H9 (cell line): ENCODE measurements at regions not wholly inside any gene's neighbourhood (a gene's known extent, or its start where the extent isn't known, plus 50 kb on each side); places are given as distances from the start of the nearest gene placed in this dataset.

Experiments used
- DNase-seq: peaks from one replicate; pipeline ENCODE4 v3.0.0-alpha.2; 2017
- H2AFZ ChIP-seq: one replicate; pipeline ENCODE4 v1.6.1; 2013; ENCODE audit warnings: mild to moderate bottlenecking, low read length, control low read depth, moderate library complexity
- H2AK5ac ChIP-seq: 2 replicates; pipeline ENCODE4 v1.6.1; 2013; ENCODE audit warnings: low read length, control low read depth, mixed read lengths; ENCODE audit not compliant: insufficient read length
- H2BK120ac ChIP-seq: one replicate; pipeline ENCODE4 v1.6.1; 2013; ENCODE audit warnings: low read depth, mild to moderate bottlenecking, low read length, control low read depth, inconsistent platforms; ENCODE audit not compliant: poor library complexity, severe bottlenecking
- H2BK12ac ChIP-seq: 2 replicates; pipeline ENCODE4 v1.6.1; 2013; ENCODE audit warnings: low read length, control low read depth, mixed read lengths, low read depth; ENCODE audit not compliant: insufficient read length
- H2BK15ac ChIP-seq: 2 replicates; pipeline ENCODE4 v1.6.1; 2013; ENCODE audit warnings: low read depth, low read length, control low read depth
- H2BK20ac ChIP-seq: one replicate; pipeline ENCODE4 v1.6.1; 2013; ENCODE audit warnings: low read depth, mild to moderate bottlenecking, low read length, control low read depth, inconsistent platforms; ENCODE audit not compliant: poor library complexity, severe bottlenecking
- H2BK5ac ChIP-seq: 2 replicates; pipeline ENCODE4 v1.6.1; 2013; ENCODE audit warnings: low read length, control low read depth, mixed read lengths; ENCODE audit not compliant: insufficient read length
- H3K14ac ChIP-seq: 2 replicates; pipeline ENCODE4 v1.6.1; 2013; ENCODE audit warnings: low read length, control low read depth; ENCODE audit not compliant: insufficient read depth
- H3K18ac ChIP-seq: 2 replicates; pipeline ENCODE4 v1.6.1; 2013; ENCODE audit warnings: low read depth, mild to moderate bottlenecking, mixed read lengths, low read length, control low read depth; ENCODE audit not compliant: insufficient read length
- H3K23ac ChIP-seq: 2 replicates; pipeline ENCODE4 v1.6.1; 2013; ENCODE audit warnings: low read length, control low read depth, mixed read lengths, low read depth; ENCODE audit not compliant: insufficient read length
- H3K23me2 ChIP-seq: 2 replicates; pipeline ENCODE4 v1.6.1; 2013; ENCODE audit warnings: low read depth, mild to moderate bottlenecking, mixed read lengths, low read length, control low read depth; ENCODE audit not compliant: insufficient read length, poor library complexity, severe bottlenecking
- H3K27ac ChIP-seq: 2 replicates; pipeline ENCODE4 v1.5.1; 2013; ENCODE audit warnings: low read length, control low read depth, mixed read lengths, low read depth; ENCODE audit not compliant: insufficient read length
- H3K27me3 ChIP-seq: 2 replicates; pipeline ENCODE4 v1.6.1; 2013; ENCODE audit warnings: low read length, control low read depth, inconsistent platforms; ENCODE audit not compliant: insufficient read depth
- H3K4ac ChIP-seq: 2 replicates; pipeline ENCODE4 v1.6.1; 2013; ENCODE audit warnings: low read depth, mild to moderate bottlenecking, control low read depth, inconsistent platforms, low read length, moderate library complexity
- H3K4me1 ChIP-seq: 2 replicates; pipeline ENCODE4 v1.6.1; 2013; ENCODE audit warnings: low read length, control low read depth, inconsistent platforms; ENCODE audit not compliant: insufficient read depth
- H3K4me2 ChIP-seq: 2 replicates; pipeline ENCODE4 v1.6.1; 2013; ENCODE audit warnings: low read length, control low read depth, mixed read lengths; ENCODE audit not compliant: insufficient read length, insufficient read depth
- H3K56ac ChIP-seq: 2 replicates; pipeline ENCODE4 v1.6.1; 2013; ENCODE audit warnings: low read depth, mild to moderate bottlenecking, mixed read lengths, low read length, control low read depth; ENCODE audit not compliant: insufficient read length
- H3K79me1 ChIP-seq: 2 replicates; pipeline ENCODE4 v1.6.1; 2013; ENCODE audit warnings: low read depth, mild to moderate bottlenecking, moderate library complexity, low read length, control low read depth, inconsistent platforms; ENCODE audit not compliant: insufficient read depth, poor library complexity, severe bottlenecking
- H3K79me2 ChIP-seq: 2 replicates; pipeline ENCODE4 v1.6.1; 2013; ENCODE audit warnings: low read length, control low read depth, inconsistent platforms; ENCODE audit not compliant: insufficient read depth
- H3K9ac ChIP-seq: 2 replicates; pipeline ENCODE4 v1.6.1; 2013; ENCODE audit warnings: low read length, control low read depth, mixed read lengths; ENCODE audit not compliant: insufficient read length; ENCODE audit errors: extremely low read depth
- H3K9me3 ChIP-seq: one replicate; pipeline ENCODE4 v1.6.1; 2013; ENCODE audit warnings: low read depth, low read length, inconsistent platforms; ENCODE audit not compliant: control insufficient read depth
- H3T11ph ChIP-seq: one replicate; pipeline ENCODE4 v1.6.1; 2013; ENCODE audit warnings: mild to moderate bottlenecking, low read length, control low read depth, inconsistent platforms
- H4K20me1 ChIP-seq: one replicate; pipeline ENCODE4 v1.6.1; 2013; ENCODE audit not compliant: control insufficient read depth, insufficient read length, insufficient read depth
- H4K5ac ChIP-seq: 2 replicates; pipeline ENCODE4 v1.6.1; 2013; ENCODE audit warnings: low read depth, mild to moderate bottlenecking, mixed read lengths, low read length, control low read depth; ENCODE audit not compliant: insufficient read length
- H4K8ac ChIP-seq: replicated peaks from 2 replicates; pipeline ENCODE4 v1.6.1; 2013; ENCODE audit warnings: low read length, control low read depth, mixed read lengths, low read depth; ENCODE audit not compliant: insufficient read length
- H4K91ac ChIP-seq: 2 replicates; pipeline ENCODE4 v1.6.1; 2013; ENCODE audit warnings: low read depth, mild to moderate bottlenecking, moderate library complexity, mixed read lengths, low read length, control low read depth; ENCODE audit not compliant: insufficient read length
- H3K27ac Mint-ChIP-seq, 3 experiments: 2 replicates in 2 of 3; 3 replicates in 1 of 3; pipeline ENCODE4 v1.8.0; 2020 to 2021; ENCODE audit warnings: mixed read lengths in 3 of 3, mild to moderate bottlenecking in 1 of 3, moderate library complexity in 1 of 3
- H3K27me3 Mint-ChIP-seq: 2 replicates; pipeline ENCODE4 v1.8.0; 2021; ENCODE audit warnings: low read depth, mild to moderate bottlenecking, moderate library complexity, mixed read lengths
- H3K36me3 Mint-ChIP-seq, 3 experiments: 2 replicates in 2 of 3; 3 replicates in 1 of 3; pipeline ENCODE4 v1.8.0; 2020 to 2021; ENCODE audit warnings: low read depth in 3 of 3, mixed read lengths in 3 of 3; ENCODE audit not compliant: insufficient read depth in 1 of 3
- H3K4me1 Mint-ChIP-seq, 2 experiments: 2 replicates each; pipeline ENCODE4 v1.8.0; 2020; ENCODE audit warnings: mixed read lengths in 2 of 2
- H3K4me3 Mint-ChIP-seq, 2 experiments: 2 replicates in 1 of 2; 3 replicates in 1 of 2; pipeline ENCODE4 v1.8.0; 2020 to 2021; ENCODE audit warnings: mild to moderate bottlenecking in 2 of 2, mixed read lengths in 2 of 2, moderate library complexity in 1 of 2
- H3K9me3 Mint-ChIP-seq, 2 experiments: 2 replicates in 1 of 2; 3 replicates in 1 of 2; pipeline ENCODE4 v1.8.0; 2020; ENCODE audit warnings: mild to moderate bottlenecking in 2 of 2, mixed read lengths in 2 of 2, moderate library complexity in 1 of 2
- WGBS: extraction: QIAGEN DNeasy Blood & Tissue Kit; methylation state at CpG from one replicate; pipeline ENCODE4 v1.1.7; 2013; ENCODE audit warnings: missing lambda C conversion rate, low lambda C conversion rate, mixed read lengths; ENCODE audit not compliant: insufficient read length; ENCODE audit errors: extremely low coverage; 5-methylcytosine and 5-hydroxymethylcytosine counted together
- TF ChIP-seq, protein P1 (sequence below): fragments of 200-600 bp; sonication (generic); conservative IDR thresholded peaks from 3 replicates; pipeline ENCODE4 v1.8.0; 2021; ENCODE audit warnings: antibody characterized with exemption, mild to moderate bottlenecking

DNA sequence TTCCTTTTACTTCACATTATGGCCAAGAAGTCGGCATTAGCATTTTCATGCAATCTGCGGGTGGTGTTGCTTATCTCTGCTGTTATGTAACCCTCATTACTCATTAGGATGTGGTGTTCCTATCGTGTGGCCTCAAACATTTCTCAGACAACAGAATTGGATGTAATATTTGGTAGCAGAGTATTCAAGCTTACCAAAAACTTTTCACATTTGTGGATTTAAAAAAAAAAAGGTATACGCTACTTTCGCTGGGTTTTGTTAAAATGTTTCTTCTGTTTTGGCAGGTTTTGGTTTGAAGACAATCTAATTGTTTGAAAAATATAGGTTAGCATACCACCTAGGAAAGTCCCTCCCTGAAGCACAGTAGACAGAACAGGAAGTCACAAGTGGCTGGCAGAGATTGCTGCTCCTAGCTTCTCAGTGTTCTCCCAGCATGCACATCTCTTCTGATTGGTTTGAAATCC lies 128.8 kb downstream of the GATA3 start:
- Histone ChIP-seq H2BK15ac (no peak overlapping the region), H3K4ac (no peak overlapping the region), H3K18ac (no peak overlapping the region), H3K4me2 (no peak overlapping the region), H3K79me2 (no peaks in the 10 kb centered on the region), H2AFZ (no peak overlapping the region), H2BK5ac (no peak overlapping the region), H3K4me1 (no peaks in the 10 kb centered on the region), H4K5ac (no peak overlapping the region), H3K14ac (no peak overlapping the region), H2BK20ac (no peak overlapping the region), H3K23ac (no peak overlapping the region), H3K9me3 (no peaks in the 10 kb centered on the region), H3K27me3 (no peaks in the 10 kb centered on the region), H3K23me2 (no peaks in the 10 kb centered on the region), H2AK5ac (no peak overlapping the region), H3K9ac (no peak overlapping the region), H2BK12ac (no peak overlapping the region), H3K79me1 (no peaks in the 10 kb centered on the region), H4K8ac (no peak overlapping the region), H2BK120ac (no peak overlapping the region), H3K27ac (no peak overlapping the region), H4K91ac (no peak overlapping the region), H3T11ph (no peak overlapping the region), H3K56ac (no peak overlapping the region), H4K20me1 (no peaks in the 10 kb centered on the region)
- Mint-ChIP-seq H3K9me3 (peaks cover 5 to 8% of the 10 kb centered on the region in 2 experiments; a peak in 4 of 5 replicates), H3K27ac (no peak overlapping the region), H3K4me1 (peaks cover 9 to 12% of the 10 kb centered on the region in 2 experiments), H3K4me3 (no peak overlapping the region), H3K36me3 (peaks cover 0 to 5% (median 0%) of the 10 kb centered on the region in 3 experiments; a peak in 1 of 7 replicates), H3K27me3 (peaks cover 3% of the 10 kb centered on the region)
- WGBS, result no CpG with 5 or more reads among the region's 5 CpGs
- no peak for DNase-seq
- TF ChIP-seq, protein P1, sequence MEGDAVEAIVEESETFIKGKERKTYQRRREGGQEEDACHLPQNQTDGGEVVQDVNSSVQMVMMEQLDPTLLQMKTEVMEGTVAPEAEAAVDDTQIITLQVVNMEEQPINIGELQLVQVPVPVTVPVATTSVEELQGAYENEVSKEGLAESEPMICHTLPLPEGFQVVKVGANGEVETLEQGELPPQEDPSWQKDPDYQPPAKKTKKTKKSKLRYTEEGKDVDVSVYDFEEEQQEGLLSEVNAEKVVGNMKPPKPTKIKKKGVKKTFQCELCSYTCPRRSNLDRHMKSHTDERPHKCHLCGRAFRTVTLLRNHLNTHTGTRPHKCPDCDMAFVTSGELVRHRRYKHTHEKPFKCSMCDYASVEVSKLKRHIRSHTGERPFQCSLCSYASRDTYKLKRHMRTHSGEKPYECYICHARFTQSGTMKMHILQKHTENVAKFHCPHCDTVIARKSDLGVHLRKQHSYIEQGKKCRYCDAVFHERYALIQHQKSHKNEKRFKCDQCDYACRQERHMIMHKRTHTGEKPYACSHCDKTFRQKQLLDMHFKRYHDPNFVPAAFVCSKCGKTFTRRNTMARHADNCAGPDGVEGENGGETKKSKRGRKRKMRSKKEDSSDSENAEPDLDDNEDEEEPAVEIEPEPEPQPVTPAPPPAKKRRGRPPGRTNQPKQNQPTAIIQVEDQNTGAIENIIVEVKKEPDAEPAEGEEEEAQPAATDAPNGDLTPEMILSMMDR, result no peak
